HG03139 (cell line): ENCODE measurements at regions not wholly inside any gene's neighbourhood (a gene's known extent, or its start where the extent isn't known, plus 50 kb on each side); places are given as distances from the start of the nearest gene placed in this dataset.

Source experiments
- ATAC-seq: cut with Tn5 transposase; IDR thresholded peaks from one replicate; pipeline ENCODE4 v1.9.1; 2021; ENCODE audit not compliant: unreplicated experiment

GRCh38 chrX:39893417-39894338, 204.1 kb downstream of the BCOR start:
- no peak for ATAC-seq

GRCh38 chrX:39894683-39895082, 203.1 kb downstream of the BCOR start:
- no peak for ATAC-seq

- no peak for ATAC-seq
Measured at GRCh38 chrX:39895218-39896110, 202.3 kb downstream of the BCOR start.

- no peak for ATAC-seq
Measured at GRCh38 chrX:39896951-39897740, 200.6 kb downstream of the BCOR start.

- ATAC-seq = no peak
Measured at GRCh38 chrX:39897741-39898097, 200.0 kb downstream of the BCOR start.

GRCh38 chrX:39898147-39898546, 199.6 kb downstream of the BCOR start:
- no peak for ATAC-seq

GRCh38 chrX:39899059-39899458, 198.7 kb downstream of the BCOR start:
- ATAC-seq = no peak

- no peak for ATAC-seq
Measured at GRCh38 chrX:39899856-39900776, 197.6 kb downstream of the BCOR start.

GRCh38 chrX:39900777-39901170, 197.0 kb downstream of the BCOR start:
- no peak for ATAC-seq

- ATAC-seq = no peak
Measured at GRCh38 chrX:39903343-39903742, 194.4 kb downstream of the BCOR start.

- ATAC-seq = no peak
Measured at GRCh38 chrX:39903937-39904336, 193.8 kb downstream of the BCOR start.

GRCh38 chrX:39904816-39905537, 192.8 kb downstream of the BCOR start:
- ATAC-seq = no peak

- ATAC-seq = no peak
Measured at GRCh38 chrX:39905538-39905891, 192.2 kb downstream of the BCOR start.

- no peak for ATAC-seq
Measured at GRCh38 chrX:39905946-39906345, 191.8 kb downstream of the BCOR start.

- no peak for ATAC-seq
Measured at GRCh38 chrX:39907964-39908661, 189.6 kb downstream of the BCOR start.

- ATAC-seq = no peak
Measured at GRCh38 chrX:39909996-39910395, 187.8 kb downstream of the BCOR start.

GRCh38 chrX:39910651-39911050, 187.1 kb downstream of the BCOR start:
- no peak for ATAC-seq

- ATAC-seq = no peak
Measured at GRCh38 chrX:39911278-39911897, 186.4 kb downstream of the BCOR start.
